Stimulated activated naive CD8-positive, alpha-beta T cell treated with anti-CD3 and anti-CD28 coated beads, Interleukin-15, amount 100 ng/mL, for 72 hours (primary cell): ENCODE measurements at regions not wholly inside any gene's neighbourhood (a gene's known extent, or its start where the extent isn't known, plus 50 kb on each side); places are given as distances from the start of the nearest gene placed in this dataset.

Experiments used
- ATAC-seq: fragments of 150-1000 bp; cut with Tn5 transposase; 2 replicates; pipeline ENCODE4 v1.10.0; 2021; ENCODE audit warnings: mild to moderate bottlenecking, moderate library complexity
- DNase-seq, 2 donors: peaks; one replicate each; pipeline ENCODE4 v3.0.0; 2021 to 2022
- H3K27ac Mint-ChIP-seq, 2 donors: one replicate each; pipeline ENCODE4 v1.8.0; 2022; ENCODE audit warnings: mild to moderate bottlenecking in 2 of 2, mixed read lengths in 2 of 2, moderate library complexity in 2 of 2
- H3K27me3 Mint-ChIP-seq: one replicate; pipeline ENCODE4 v1.8.0; 2022; ENCODE audit warnings: mixed read lengths
- H3K4me1 Mint-ChIP-seq: one replicate; pipeline ENCODE4 v1.8.0; 2022; ENCODE audit warnings: mild to moderate bottlenecking, mixed read lengths
- H3K4me3 Mint-ChIP-seq, 2 donors: one replicate each; pipeline ENCODE4 v1.8.0; 2022; ENCODE audit warnings: mild to moderate bottlenecking in 2 of 2, mixed read lengths in 2 of 2, moderate library complexity in 1 of 2
- H3K9me3 Mint-ChIP-seq, 2 donors: one replicate each; pipeline ENCODE4 v1.8.0; 2022; ENCODE audit warnings: mixed read lengths in 2 of 2

GRCh38 chr4:60129740-60130139 lies 1070.4 kb upstream of the ADGRL3 start:
- H3K9me3 Mint-ChIP-seq = peaks cover 8% of the 10 kb centered on the region in 2 donors

DNA sequence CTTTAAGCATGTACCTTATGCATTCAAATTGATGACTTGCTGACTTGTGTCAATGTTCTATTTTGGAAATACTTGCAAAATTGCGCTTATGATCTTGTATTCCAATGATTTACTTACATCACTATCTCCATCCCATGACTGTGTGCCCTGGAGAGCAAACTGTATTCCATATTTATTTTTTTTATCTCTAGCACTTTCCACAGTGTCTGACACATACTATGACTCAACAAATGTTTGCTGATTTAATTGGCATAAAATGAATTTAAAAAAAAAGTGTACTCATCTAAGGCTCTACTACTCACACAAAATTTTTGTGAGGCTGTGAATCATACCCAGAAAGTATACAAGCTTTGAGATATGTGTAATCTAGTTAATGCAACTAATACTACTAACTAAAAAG lies 1066.8 kb upstream of the ADGRL3 start:
- peaks cover 8% of the 10 kb centered on the region in 2 donors for H3K9me3 Mint-ChIP-seq
- no peak overlapping the region for H3K27ac Mint-ChIP-seq
- no peaks in the 10 kb centered on the region for H3K27me3 Mint-ChIP-seq
- ATAC-seq (no peak), DNase-seq (no peak)
- H3K4me1 Mint-ChIP-seq = no peaks in the 10 kb centered on the region
- no peak overlapping the region for H3K4me3 Mint-ChIP-seq

More at GRCh38 chr4:60129740-60130139, 1070.4 kb upstream of the ADGRL3 start:
- no peak for DNase-seq
- H3K4me3 Mint-ChIP-seq = no peak overlapping the region
- ATAC-seq = no peak
- no peaks in the 10 kb centered on the region for H3K27me3 Mint-ChIP-seq
- no peaks in the 10 kb centered on the region for H3K4me1 Mint-ChIP-seq
- no peak overlapping the region for H3K27ac Mint-ChIP-seq

GRCh38 chr4:60134099-60134498 lies 1066.0 kb upstream of the ADGRL3 start:
- H3K27ac Mint-ChIP-seq = no peak overlapping the region
- no peak overlapping the region for H3K4me3 Mint-ChIP-seq
- DNase-seq (no peak), ATAC-seq (no peak)
- no peaks in the 10 kb centered on the region for H3K4me1 Mint-ChIP-seq
- H3K9me3 Mint-ChIP-seq = peaks cover 8% of the 10 kb centered on the region in 2 donors
- H3K27me3 Mint-ChIP-seq = no peaks in the 10 kb centered on the region

DNA sequence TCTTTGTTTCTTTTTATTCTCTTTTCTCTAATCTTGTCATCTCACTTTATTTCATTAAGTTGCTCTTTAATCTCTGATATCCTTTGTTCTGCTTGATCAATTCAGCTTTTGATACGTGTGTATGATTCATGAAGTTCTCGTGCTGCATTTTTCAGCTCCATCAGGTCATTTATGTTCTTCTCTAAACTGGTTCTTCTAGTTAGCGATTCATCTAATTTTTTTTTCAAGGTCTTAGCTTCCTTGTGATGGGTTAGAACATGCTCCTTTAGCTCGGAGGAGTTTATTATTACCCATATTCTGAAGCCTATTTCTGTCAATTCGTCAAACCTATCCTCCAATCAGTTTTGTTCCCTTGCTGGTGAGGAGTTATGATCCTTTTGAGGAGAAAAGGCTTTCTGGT lies 1045.0 kb upstream of the ADGRL3 start:
- H3K9me3 Mint-ChIP-seq = peaks cover 12 to 46% of the 10 kb centered on the region in 2 donors
- no peak overlapping the region for H3K4me3 Mint-ChIP-seq
- DNase-seq = no peak
- ATAC-seq = no peak
- no peaks in the 10 kb centered on the region for H3K27me3 Mint-ChIP-seq
- no peak overlapping the region for H3K27ac Mint-ChIP-seq
- H3K4me1 Mint-ChIP-seq = no peaks in the 10 kb centered on the region

- DNase-seq (no peak), ATAC-seq (no peak)
- H3K9me3 Mint-ChIP-seq = peaks cover 7 to 22% of the 10 kb centered on the region in 2 donors
- no peak overlapping the region for H3K27ac Mint-ChIP-seq
- no peaks in the 10 kb centered on the region for H3K27me3 Mint-ChIP-seq
- H3K4me3 Mint-ChIP-seq = no peak overlapping the region
- H3K4me1 Mint-ChIP-seq = no peaks in the 10 kb centered on the region
Observed at GRCh38 chr4:60173103-60173502, 1027.0 kb upstream of the ADGRL3 start.

DNA sequence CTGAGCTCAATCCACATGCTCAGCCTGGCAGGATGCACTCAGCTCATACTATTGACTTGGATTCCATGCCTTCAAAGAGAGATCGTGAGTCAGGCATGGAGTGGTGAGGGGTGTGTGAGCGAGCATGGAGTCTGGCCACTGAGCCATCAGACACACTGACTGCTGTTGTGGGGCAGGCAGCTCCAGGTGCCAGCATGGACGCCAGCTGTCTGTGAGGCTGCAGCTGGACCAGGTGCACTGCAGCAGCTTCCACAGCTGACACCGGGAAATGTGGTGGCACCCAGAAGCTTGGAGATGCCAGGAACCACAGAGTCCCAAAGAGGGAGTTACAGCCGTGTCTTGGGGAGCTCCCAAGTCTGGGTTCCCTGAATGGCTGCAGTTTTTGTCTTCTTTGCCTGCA lies 1026.4 kb upstream of the ADGRL3 start:
- no peaks in the 10 kb centered on the region for H3K4me1 Mint-ChIP-seq
- peaks cover 7 to 22% of the 10 kb centered on the region in 2 donors for H3K9me3 Mint-ChIP-seq
- ATAC-seq (no peak), DNase-seq (no peak)
- H3K27ac Mint-ChIP-seq = no peak overlapping the region
- H3K27me3 Mint-ChIP-seq = no peaks in the 10 kb centered on the region
- no peak overlapping the region for H3K4me3 Mint-ChIP-seq

- no peak for ATAC-seq
Observed at GRCh38 chr4:60175241-60175640, 1024.9 kb upstream of the ADGRL3 start.

GRCh38 chr4:60187428-60187827 lies 1012.7 kb upstream of the ADGRL3 start:
- no peak overlapping the region for H3K4me3 Mint-ChIP-seq
- DNase-seq (no peak), ATAC-seq (no peak)
- H3K27ac Mint-ChIP-seq = no peak overlapping the region
- H3K27me3 Mint-ChIP-seq = no peaks in the 10 kb centered on the region
- H3K9me3 Mint-ChIP-seq = peaks cover 11 to 28% of the 10 kb centered on the region in 2 donors
- H3K4me1 Mint-ChIP-seq = no peaks in the 10 kb centered on the region

More at GRCh38 chr4:60175241-60175640, 1024.9 kb upstream of the ADGRL3 start:
- H3K27ac Mint-ChIP-seq = no peak overlapping the region
- H3K27me3 Mint-ChIP-seq = no peaks in the 10 kb centered on the region
- no peak overlapping the region for H3K4me3 Mint-ChIP-seq
- no peak for DNase-seq
- no peaks in the 10 kb centered on the region for H3K4me1 Mint-ChIP-seq
- H3K9me3 Mint-ChIP-seq = peaks cover 7 to 22% of the 10 kb centered on the region in 2 donors

GRCh38 chr4:60189286-60189685 lies 1010.8 kb upstream of the ADGRL3 start:
- DNase-seq = no peak

DNA sequence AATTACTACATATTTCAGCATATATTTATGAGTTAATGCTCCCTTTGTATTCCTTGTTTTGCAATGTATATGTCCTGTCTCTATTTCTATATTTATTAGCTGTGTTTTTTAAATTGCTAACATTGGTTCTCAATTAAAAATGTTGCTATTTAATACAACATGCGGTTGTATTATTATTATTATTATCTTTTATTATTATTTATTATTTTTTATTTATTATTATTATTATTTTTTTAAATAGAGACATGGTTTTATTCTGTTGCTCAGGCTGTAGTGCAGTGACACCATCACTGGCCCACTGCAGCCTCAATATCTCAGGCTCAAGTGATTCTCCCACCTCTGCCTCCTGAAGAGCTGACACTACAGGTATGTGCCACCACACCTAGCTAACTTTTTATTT lies 1005.9 kb upstream of the ADGRL3 start:
- H3K27ac Mint-ChIP-seq = no peak overlapping the region
- peaks cover 7 to 13% of the 10 kb centered on the region in 2 donors for H3K9me3 Mint-ChIP-seq
- ATAC-seq (no peak), DNase-seq (no peak)
- H3K4me1 Mint-ChIP-seq = no peaks in the 10 kb centered on the region
- H3K4me3 Mint-ChIP-seq = no peak overlapping the region
- no peaks in the 10 kb centered on the region for H3K27me3 Mint-ChIP-seq

More at GRCh38 chr4:60189286-60189685, 1010.8 kb upstream of the ADGRL3 start:
- no peak overlapping the region for H3K27ac Mint-ChIP-seq
- H3K9me3 Mint-ChIP-seq = peaks cover 7 to 20% of the 10 kb centered on the region in 2 donors
- H3K27me3 Mint-ChIP-seq = no peaks in the 10 kb centered on the region
- ATAC-seq = no peak
- no peak overlapping the region for H3K4me3 Mint-ChIP-seq
- H3K4me1 Mint-ChIP-seq = no peaks in the 10 kb centered on the region

DNA sequence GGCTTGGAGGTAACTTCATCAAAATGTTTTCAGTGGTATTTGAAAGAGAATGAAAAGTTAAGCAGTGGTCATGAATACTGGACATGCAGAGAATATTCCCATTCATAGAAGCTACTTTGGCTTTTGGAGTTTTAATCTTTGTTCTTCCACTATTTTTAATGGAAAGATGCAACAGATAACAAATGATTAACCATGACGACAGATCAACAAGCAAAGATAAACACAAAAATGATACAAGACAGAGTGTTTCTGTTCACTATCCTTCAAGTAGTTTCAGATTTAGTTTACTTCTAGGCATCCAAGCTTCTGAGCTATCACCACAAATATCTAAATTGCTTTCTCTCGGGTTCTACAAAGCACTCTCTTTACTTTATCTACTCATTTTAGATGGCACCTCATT lies 1004.9 kb upstream of the ADGRL3 start:
- no peaks in the 10 kb centered on the region for H3K4me1 Mint-ChIP-seq
- H3K27ac Mint-ChIP-seq = no peak overlapping the region
- H3K9me3 Mint-ChIP-seq = peaks cover 7 to 8% of the 10 kb centered on the region in 2 donors
- DNase-seq (no peak), ATAC-seq (no peak)
- H3K4me3 Mint-ChIP-seq = no peak overlapping the region
- H3K27me3 Mint-ChIP-seq = no peaks in the 10 kb centered on the region

DNA sequence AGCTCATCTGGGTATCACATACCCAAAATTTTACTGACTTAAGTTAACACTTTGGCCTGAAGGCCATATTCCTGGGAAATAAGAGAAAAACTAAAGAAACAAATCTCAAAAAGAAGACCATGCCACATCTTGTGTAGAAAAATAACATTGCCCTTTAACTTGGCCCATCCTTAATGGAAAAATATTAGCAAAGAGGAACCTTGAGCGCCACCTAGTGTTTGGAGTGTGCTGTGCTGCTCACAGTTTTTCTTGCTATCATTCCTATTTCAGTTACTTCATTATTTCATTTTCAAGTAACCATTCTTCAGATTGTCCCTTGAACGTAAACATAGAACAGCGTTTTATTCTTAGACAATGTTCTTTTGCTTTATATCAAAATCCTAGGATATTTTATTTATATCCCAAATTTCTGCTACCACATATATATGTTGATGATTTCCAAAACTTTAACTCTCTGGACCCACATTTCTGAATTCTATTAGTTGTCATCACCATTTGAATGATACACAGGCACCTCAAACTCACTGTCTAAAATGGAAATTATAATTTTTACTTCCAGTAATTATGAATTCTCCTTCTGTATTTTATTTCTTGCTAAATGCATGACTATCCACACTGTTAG lies 999.0 kb upstream of the ADGRL3 start:
- Mint-ChIP-seq H3K4me1 (no peaks in the 10 kb centered on the region), H3K27me3 (no peaks in the 10 kb centered on the region), H3K9me3 (no peaks in the 10 kb centered on the region), H3K27ac (no peak overlapping the region), H3K4me3 (no peak overlapping the region)
- no peak for ATAC-seq
- peak in 1 of 2 donors; percentile 19 for DNase-seq

GRCh38 chr4:60209588-60209987 lies 990.5 kb upstream of the ADGRL3 start:
- ATAC-seq (no peak), DNase-seq (no peak)
- no peak overlapping the region for H3K4me3 Mint-ChIP-seq
- peaks cover 12 to 18% of the 10 kb centered on the region in 2 donors for H3K9me3 Mint-ChIP-seq
- H3K4me1 Mint-ChIP-seq = no peaks in the 10 kb centered on the region
- H3K27ac Mint-ChIP-seq = no peak overlapping the region
- no peaks in the 10 kb centered on the region for H3K27me3 Mint-ChIP-seq

- Mint-ChIP-seq H3K27me3 (no peaks in the 10 kb centered on the region), H3K9me3 (peaks cover 3% of the 10 kb centered on the region in 2 donors), H3K27ac (no peak overlapping the region), H3K4me1 (no peaks in the 10 kb centered on the region), H3K4me3 (no peak overlapping the region)
- no peak for DNase-seq
- no peak for ATAC-seq
Observed at GRCh38 chr4:60215906-60216305, 984.2 kb upstream of the ADGRL3 start.

GRCh38 chr4:60216752-60217151 lies 983.4 kb upstream of the ADGRL3 start:
- DNase-seq (no peak), ATAC-seq (no peak)
- no peak overlapping the region for H3K4me3 Mint-ChIP-seq
- H3K4me1 Mint-ChIP-seq = no peaks in the 10 kb centered on the region
- no peaks in the 10 kb centered on the region for H3K27me3 Mint-ChIP-seq
- no peaks in the 10 kb centered on the region for H3K9me3 Mint-ChIP-seq
- no peak overlapping the region for H3K27ac Mint-ChIP-seq

DNA sequence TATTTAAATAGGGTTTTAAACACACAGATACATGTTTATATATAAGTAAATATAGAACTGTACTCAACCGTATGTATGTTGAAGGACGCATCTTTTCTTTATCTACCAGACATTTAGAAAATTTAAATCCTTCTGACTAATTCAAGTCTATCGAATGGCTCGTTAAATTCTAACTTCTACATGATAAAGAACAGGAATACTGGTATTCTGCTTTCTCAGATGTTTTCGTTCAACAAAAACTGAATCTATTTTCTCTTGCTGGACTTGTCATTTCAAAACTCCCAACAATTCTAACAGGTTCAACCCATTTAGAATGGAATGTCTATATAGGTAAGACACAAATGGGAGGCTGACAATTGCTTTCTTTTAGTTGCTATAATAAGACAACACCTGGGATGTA lies 978.3 kb upstream of the ADGRL3 start:
- H3K27me3 Mint-ChIP-seq = no peaks in the 10 kb centered on the region
- H3K4me3 Mint-ChIP-seq = no peak overlapping the region
- H3K27ac Mint-ChIP-seq = no peak overlapping the region
- ATAC-seq (no peak), DNase-seq (no peak)
- peaks cover under 1 to 3% of the 10 kb centered on the region in 2 donors for H3K9me3 Mint-ChIP-seq
- no peaks in the 10 kb centered on the region for H3K4me1 Mint-ChIP-seq
